Activated CD4-positive, alpha-beta T cell treated with anti-CD3 and anti-CD28 coated beads, Interleukin-2, Interleukin-4, amounts not matched to agents 100 ng/mL and 50 ng/mL, durations not matched to agents 16 hours and 8 hours (primary cell): ENCODE measurements at regions not wholly inside any gene's neighbourhood (a gene's known extent, or its start where the extent isn't known, plus 50 kb on each side); places are given as distances from the start of the nearest gene placed in this dataset.

ENCODE experiments used
- DNase-seq: peaks from one replicate; pipeline ENCODE4 v3.0.0-alpha.2; 2020; ENCODE audit warnings: low spot score

DNA sequence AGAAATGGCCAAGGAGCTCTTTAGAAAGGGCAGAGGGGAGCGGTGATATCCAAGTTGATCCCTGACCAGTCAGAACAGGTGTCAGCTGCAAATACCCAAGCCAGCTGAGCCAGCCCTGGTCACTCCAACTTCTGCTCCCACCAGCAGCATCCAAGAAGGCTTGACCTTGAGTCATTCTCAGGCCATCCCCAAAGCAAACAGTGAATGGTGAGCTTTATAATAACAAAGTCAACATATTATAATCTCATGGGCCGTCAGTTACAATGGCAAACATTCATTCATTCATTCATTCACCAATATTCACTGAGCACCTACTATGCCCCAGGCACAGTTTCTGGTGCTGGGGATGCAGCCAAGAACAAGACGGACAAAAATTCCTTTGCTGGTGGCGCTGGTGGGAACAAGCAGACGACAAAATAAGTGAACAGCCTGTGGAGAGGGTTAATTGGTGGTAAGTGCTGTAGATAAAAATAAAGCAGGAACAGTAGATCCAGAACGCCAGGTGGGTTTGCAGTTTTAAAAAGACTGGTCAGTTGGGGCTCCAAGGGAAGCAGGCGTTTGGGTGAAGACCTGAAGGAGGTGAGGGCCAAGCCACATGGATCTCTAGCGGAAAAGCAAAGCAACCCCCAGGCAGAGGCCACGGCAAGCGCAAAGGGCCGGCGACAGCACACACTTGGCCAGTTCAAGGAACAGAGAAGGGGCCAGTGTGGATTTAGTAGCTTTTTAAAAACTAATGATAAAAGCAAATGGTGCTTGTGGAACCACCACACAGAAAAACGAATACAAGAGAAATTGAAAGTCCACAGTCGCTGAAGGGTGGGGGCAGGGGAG is 131.8 kb upstream of the PTPN1 start:
- DNase-seq = no peak

DNA sequence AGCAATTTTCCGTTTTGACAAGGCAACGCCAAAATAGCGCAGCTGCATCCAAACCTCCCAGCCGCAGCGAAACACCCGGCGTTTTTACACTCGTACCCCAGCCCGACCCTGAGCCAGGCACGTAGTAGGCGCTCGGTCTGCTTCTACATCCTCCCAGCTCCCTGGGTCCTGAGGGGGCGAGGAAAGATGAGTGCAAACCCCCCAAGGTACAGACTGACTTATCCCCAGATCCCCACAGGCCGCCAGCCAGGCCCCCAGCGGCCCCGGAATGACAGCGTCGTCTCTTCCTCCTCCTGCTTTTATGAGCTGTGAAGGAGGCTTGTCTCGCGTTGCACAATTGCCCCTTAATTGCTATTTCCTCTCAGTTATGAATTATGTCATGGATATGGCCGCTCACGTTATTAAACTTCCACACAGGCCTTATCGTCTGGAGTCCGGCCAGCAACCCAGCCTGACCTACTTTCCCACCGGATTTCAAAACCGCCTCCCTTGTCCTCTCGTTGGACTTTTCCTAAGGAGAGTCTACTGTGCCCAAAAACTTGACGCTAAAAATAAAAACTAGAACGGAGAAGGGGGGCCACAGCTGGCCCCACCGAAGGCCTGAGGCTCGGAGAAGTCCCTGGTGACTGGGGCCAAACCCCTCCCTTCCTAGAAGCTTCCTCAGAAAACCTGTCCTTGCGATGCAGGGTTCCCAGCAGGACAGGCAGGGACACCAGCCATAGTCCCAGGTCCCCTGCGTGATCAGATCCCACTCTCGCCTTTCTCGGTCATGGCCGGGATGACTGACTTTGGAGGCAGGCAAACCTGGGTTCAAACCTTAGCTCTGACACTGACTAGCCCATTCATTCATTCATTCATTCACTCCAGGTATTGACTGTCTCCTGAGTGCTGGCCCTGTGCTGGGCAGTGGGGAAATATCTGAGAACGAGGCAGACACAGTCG is 130.9 kb upstream of the PTPN1 start:
- no peak for DNase-seq

DNA sequence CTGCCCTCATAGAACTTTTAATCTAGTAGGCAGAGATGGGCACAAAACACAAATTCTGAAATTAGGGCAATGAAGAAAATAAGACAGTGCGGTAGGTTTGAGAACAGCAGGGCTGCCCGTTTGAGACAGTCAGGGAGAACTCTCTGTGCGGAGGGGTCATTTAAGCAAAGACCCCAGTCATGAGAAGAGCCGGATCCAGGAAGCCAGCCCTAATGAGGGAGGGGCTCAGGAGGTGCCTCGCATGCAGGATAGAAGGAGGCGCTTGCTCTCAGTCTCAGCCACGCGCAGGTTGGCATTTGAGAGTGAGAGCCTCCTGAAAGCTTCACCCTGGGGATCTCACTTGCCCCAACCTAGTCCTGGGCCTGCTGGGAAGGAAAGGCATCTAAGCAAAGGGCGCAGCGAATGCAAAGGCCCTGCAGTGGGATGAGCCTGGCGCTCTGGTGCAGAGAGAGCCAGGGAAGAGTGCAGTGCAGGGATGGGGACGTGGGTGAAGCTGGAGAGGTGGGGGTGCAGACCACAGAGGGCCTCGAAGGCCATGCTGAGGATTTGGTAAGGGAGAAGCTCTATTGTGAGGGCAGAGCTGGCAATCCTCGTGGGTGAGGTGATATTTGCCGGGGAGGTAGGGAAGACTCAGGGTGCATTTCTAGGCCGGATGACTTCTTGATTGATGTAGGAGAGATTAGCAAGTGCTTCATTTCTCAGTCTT is 130.0 kb upstream of the PTPN1 start:
- no peak for DNase-seq

DNA sequence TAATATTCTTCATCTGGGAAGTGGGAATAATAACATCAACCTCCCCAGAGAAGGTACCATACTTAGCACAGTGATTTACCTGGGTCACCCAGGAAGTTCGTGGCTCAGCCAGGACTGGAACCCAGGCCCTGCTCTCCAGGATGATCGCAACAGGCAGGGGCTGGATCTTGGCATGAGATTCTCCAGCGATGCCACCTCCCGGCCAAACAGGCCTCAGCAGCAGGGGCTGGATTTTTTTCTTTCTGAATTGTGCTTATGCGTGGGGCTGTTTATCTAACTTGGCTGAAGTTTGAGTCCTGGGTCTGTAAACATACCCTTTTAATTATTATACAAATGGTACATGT is 129.5 kb upstream of the PTPN1 start:
- DNase-seq = no peak

DNA sequence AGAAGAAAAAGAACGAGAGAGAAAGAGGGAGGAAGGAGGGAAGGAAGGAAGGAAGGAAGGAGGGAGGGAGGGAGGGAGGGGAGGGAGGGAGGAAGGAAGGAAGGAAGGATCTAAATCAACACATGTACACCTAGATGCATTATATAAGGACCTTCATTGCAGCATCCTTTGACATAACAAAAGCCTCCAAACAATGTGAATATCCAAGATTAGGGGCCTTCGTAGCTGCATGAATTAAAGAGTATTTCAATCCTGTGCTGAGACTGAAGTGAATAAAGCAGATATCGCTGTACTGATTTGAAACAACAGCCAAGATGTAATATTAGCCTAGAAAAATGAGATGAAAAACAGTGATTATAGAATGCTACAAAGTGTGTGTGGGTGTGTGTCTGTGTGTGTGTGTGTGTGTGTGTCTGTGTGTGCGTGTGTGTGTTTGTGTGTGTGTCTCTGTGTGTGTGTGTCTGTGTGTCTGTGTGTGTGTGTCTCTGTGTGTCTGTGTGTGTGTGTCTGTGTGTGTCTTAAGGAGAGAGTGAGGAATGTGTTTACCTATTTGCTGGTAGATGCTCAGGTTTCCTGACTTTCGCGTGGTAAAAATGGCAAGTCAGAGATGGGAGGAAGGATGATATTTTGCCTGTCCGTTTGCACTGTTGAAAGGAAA is 129.0 kb upstream of the PTPN1 start:
- no peak for DNase-seq

- DNase-seq = peak; percentile 47
These were observed 128.2 kb upstream of the PTPN1 start for GRCh38 chr20:50381771-50382593.

DNA sequence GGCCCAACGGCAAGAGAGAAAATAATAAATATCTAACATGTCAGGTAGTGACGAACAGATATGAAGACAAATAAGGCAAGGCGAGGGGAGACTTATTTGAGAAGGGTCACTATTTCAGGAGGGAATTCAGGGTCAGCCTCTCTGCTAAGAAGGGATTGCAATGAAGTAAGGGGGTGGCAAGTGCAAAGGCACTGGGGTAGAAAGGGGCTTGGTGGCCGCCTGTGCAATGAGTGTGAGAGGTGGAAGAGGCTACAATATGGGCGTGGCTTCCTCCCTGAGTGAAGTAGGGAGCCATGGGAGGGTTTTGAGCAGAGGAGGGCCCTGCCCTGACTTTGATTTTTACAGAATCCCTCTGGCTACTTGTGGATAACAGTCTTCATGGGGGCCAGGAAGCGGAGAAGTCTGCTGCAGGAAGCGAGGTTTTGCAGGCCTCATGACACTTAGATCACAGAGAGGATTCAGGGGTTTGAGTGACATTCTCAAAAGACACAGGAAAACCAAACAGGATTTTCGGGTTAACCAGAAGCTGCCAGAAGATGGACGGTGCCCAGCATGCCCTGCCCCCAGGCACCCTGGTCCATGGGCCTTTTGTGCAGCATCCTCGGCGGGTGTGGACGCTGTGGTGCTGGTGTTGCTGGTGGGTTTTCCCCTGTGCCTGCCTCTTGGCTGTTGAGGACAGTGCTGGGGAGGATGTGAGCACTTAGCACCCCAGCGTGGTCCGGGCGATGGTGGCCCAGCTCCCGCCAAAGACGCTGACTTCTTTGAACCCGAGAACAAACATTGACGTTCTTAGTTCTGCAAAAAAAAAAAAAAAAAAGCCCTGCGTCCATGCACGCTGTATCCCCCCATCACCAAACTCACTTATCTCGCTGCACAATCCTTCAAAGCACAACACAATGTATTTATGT is 124.2 kb upstream of the PTPN1 start:
- DNase-seq = peak; percentile 82

- DNase-seq = no peak
These were observed 123.6 kb upstream of the PTPN1 start for GRCh38 chr20:50386641-50386960.

DNA sequence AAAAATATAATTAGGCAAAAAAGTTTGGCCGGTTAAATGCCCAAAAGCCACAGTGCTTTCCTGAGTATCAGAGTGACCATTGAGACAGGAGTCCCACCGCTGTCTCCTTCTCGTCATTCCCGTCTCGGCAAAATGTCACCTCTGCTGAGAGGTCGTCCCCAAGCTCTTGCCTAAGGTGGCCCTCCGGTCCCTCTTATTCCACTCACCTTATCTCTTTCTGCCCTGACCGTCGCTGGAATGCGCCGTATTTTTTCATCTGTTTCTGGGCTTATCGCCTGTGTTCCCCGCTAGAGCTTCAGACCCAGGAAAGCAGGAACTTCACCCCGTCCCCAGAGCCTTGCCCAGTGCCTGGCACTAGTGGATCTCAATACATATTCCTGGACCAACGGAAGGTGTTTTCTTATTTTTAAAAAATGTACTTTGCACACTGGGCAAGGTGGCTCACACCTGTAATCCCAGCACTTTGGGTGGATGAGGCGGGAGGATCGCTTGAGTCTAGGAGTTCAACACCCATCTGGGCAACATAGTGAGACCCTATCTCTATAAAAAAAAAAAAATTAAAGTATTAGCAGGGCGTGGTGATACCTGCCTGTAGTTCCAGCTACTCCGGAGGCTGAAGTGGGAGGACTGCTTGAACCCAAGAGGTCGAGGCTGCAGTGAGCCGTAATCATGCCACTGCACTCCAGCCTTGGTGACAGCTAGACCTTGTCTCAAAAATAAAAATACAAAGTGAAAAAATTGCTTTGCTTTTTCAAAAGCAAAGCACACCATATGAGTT is 122.8 kb upstream of the PTPN1 start:
- DNase-seq = no peak

DNA sequence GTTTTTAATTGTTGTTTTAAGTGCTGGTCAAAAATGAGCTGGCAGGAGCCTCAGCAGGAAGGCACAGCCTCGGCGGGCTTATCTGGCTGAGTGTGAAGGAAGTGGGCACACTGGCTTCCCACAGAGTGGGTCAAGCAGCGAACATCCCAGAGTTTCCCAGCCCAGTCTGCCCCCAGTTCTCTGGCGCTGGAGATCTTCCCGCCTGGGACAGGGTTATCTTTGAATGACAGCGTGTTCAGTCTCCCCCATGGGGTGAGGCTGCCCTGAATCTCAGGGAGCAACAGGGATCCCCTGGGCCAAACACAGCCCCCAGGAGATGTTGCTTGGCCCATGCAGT is 122.2 kb upstream of the PTPN1 start:
- DNase-seq = peak; percentile 32

GRCh38 chr20:50388733-50389437 is 121.3 kb upstream of the PTPN1 start:
- DNase-seq = no peak

DNA sequence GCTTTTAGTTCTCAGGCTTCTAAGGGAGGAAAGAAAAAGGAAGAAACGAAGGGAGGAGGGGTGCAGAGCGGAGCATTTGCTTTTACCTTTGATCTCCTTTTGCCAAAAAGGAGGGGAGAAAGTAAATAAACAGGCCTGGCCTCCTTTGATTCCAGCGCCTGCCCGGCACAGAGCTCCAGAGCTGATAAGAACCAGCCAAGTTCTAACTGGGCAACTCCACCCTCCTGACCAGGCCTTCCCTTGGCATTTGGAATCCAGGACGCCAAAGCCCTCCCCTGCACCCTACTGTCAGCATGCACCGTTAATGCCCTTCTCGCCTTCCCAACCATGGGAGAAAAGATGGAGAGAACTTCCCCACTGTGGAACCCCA is 120.8 kb upstream of the PTPN1 start:
- DNase-seq = no peak

DNA sequence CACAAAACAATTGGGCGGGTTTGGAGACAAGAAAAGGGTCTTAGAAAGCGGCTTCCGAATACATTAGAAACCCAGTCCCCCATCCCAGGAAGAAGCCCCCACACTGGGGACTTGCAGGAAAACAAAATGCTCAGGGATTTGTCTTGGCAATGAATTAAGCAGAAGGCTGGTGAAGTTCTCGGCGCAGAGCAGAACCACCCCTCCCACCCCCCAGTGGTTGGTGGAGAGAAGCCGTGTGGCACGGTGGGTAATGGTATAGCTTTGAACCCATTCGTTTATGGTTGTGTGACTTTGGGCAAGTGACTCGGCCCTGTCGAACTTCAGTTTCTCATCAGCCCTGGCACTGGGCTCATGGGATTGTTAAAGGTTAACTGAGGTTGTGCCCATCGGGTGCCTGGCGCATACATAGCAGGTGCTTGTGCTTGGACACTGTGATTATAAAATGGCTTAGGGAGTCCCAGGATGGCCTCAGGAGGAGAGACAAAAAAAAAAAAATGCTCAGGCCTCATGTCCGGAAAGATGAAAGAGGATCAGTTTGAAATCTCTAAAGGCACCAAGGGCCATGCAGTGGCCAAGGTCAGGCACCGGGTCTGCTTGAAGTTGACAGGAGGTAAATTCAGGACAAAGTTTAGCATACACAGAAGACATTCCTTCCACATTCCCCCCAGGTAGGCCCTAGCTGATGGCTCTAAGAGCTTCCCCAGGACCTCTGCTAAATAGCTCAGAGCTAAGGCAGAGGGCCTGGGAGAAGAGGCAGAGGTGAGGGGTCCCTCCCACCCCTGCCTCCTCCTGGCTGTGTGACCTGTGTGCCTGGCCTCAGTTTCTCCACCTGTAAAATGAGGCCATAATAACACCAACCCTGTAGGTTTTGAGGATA is 120.1 kb upstream of the PTPN1 start:
- no peak for DNase-seq

GRCh38 chr20:50390685-50391443 is 119.3 kb upstream of the PTPN1 start:
- DNase-seq = no peak

- no peak for DNase-seq
These were observed 118.6 kb upstream of the PTPN1 start for GRCh38 chr20:50391444-50392137.

- DNase-seq = no peak
These were observed 117.9 kb upstream of the PTPN1 start for GRCh38 chr20:50392138-50392866.
